Neural progenitor cell (in vitro differentiated cells): ENCODE measurements at regions not wholly inside any gene's neighbourhood (a gene's known extent, or its start where the extent isn't known, plus 50 kb on each side); places are given as distances from the start of the nearest gene placed in this dataset.

Experiments used
- DNase-seq: peaks from one replicate; pipeline ENCODE4 v3.0.0-alpha.2; 2016; ENCODE audit warnings: low spot score
- H2AFZ ChIP-seq: fragments of 200-600 bp; sonication (generic); replicated peaks from 2 replicates; pipeline ENCODE4 v1.6.1; 2016; ENCODE audit warnings: antibody characterized with exemption
- H3F3A ChIP-seq: fragments of 200-600 bp; sonication (generic); 2 replicates; pipeline ENCODE4 v1.6.1; 2016; ENCODE audit warnings: antibody characterized with exemption, low read depth
- H3K27ac ChIP-seq: fragments of 200-600 bp; sonication (generic); 2 replicates; pipeline ENCODE4 v1.5.1; 2016; ENCODE audit warnings: mild to moderate bottlenecking
- H3K27me3 ChIP-seq: fragments of 200-600 bp; sonication (generic); 2 replicates; pipeline ENCODE4 v1.6.1; 2016; ENCODE audit warnings: mild to moderate bottlenecking, moderate library complexity
- H3K36me3 ChIP-seq: fragments of 200-600 bp; sonication (generic); 2 replicates; pipeline ENCODE4 v1.5.1; 2016
- H3K4me1 ChIP-seq: fragments of 200-600 bp; sonication (generic); 2 replicates; pipeline ENCODE4 v1.6.1; 2016; ENCODE audit warnings: mixed run types
- H3K4me2 ChIP-seq: fragments of 200-600 bp; sonication (generic); 2 replicates; pipeline ENCODE4 v1.6.1; 2016
- H3K4me3 ChIP-seq: fragments of 200-600 bp; sonication (generic); 2 replicates; pipeline ENCODE4 v1.5.1; 2016
- H3K79me2 ChIP-seq: fragments of 200-600 bp; sonication (generic); 2 replicates; pipeline ENCODE4 v1.6.1; 2016; ENCODE audit warnings: low read depth
- H3K9ac ChIP-seq: fragments of 200-600 bp; sonication (generic); 2 replicates; pipeline ENCODE4 v1.6.1; 2016
- H3K9me3 ChIP-seq: fragments of 200-600 bp; sonication (generic); 2 replicates; pipeline ENCODE4 v1.5.1; 2016; ENCODE audit warnings: low read depth
- H4K20me1 ChIP-seq: fragments of 200-600 bp; sonication (generic); 2 replicates; pipeline ENCODE4 v1.6.1; 2016; ENCODE audit warnings: low read depth
- H3K27ac Mint-ChIP-seq: 3 replicates; pipeline ENCODE4 v1.8.0; 2021; ENCODE audit warnings: mixed read lengths
- H3K27me3 Mint-ChIP-seq: 2 replicates; pipeline ENCODE4 v1.8.0; 2022; ENCODE audit warnings: low read depth, mild to moderate bottlenecking, inconsistent platforms, moderate library complexity, mixed read lengths; ENCODE audit not compliant: insufficient read depth
- H3K36me3 Mint-ChIP-seq: 3 replicates; pipeline ENCODE4 v1.8.0; 2021; ENCODE audit warnings: mixed read lengths
- H3K4me1 Mint-ChIP-seq: 3 replicates; pipeline ENCODE4 v1.8.0; 2021; ENCODE audit warnings: mixed read lengths
- H3K4me3 Mint-ChIP-seq: 3 replicates; pipeline ENCODE4 v1.8.0; 2021; ENCODE audit warnings: mild to moderate bottlenecking, moderate library complexity, mixed read lengths
- H3K9me3 Mint-ChIP-seq: 3 replicates; pipeline ENCODE4 v1.8.0; 2020; ENCODE audit warnings: mixed read lengths
- CTCF ChIP-seq: fragments of 200-600 bp; sonication (generic); IDR thresholded peaks from 2 replicates; pipeline ENCODE4 v1.5.1; 2017; ENCODE audit warnings: antibody characterized with exemption, mild to moderate bottlenecking
- EZH2 ChIP-seq: fragments of 200-600 bp; sonication (generic); IDR thresholded peaks from 2 replicates; pipeline ENCODE4 v1.6.1; 2017; ENCODE audit warnings: antibody characterized with exemption, mild to moderate bottlenecking, moderate library complexity
- EZH2phosphoT487 ChIP-seq: fragments of 200-600 bp; sonication (generic); IDR thresholded peaks from 2 replicates; pipeline ENCODE4 v1.6.1; 2017; ENCODE audit warnings: antibody characterized with exemption

GRCh38 chr12:71208053-71208685, 50.4 kb upstream of the TSPAN8 start:
- Histone ChIP-seq H3K9me3 (peaks cover 39% of the 10 kb centered on the region), H3K27me3 (no peaks in the 10 kb centered on the region), H3K36me3 (no peaks in the 10 kb centered on the region), H2AFZ (no peak overlapping the region), H3K79me2 (no peaks in the 10 kb centered on the region), H3K4me2 (no peak overlapping the region), H3K27ac (no peak overlapping the region), H3K9ac (no peak overlapping the region), H3F3A (no peaks in the 10 kb centered on the region), H3K4me3 (no peak overlapping the region), H4K20me1 (no peaks in the 10 kb centered on the region), H3K4me1 (no peaks in the 10 kb centered on the region)
- no peak for TF ChIP-seq EZH2phosphoT487
- no peak for TF ChIP-seq CTCF
- TF ChIP-seq EZH2: no peak
- Mint-ChIP-seq H3K4me3 (no peak overlapping the region), H3K27ac (no peak overlapping the region), H3K4me1 (no peaks in the 10 kb centered on the region), H3K36me3 (no peaks in the 10 kb centered on the region), H3K27me3 (no peaks in the 10 kb centered on the region), H3K9me3 (peaks cover 32% of the 10 kb centered on the region)
- peak; percentile 35 for DNase-seq
